ENCODE measurements at regions not wholly inside any gene's neighbourhood (a gene's known extent, or its start where the extent isn't known, plus 50 kb on each side); places are given as distances from the start of the nearest gene placed in this dataset.

DNA sequence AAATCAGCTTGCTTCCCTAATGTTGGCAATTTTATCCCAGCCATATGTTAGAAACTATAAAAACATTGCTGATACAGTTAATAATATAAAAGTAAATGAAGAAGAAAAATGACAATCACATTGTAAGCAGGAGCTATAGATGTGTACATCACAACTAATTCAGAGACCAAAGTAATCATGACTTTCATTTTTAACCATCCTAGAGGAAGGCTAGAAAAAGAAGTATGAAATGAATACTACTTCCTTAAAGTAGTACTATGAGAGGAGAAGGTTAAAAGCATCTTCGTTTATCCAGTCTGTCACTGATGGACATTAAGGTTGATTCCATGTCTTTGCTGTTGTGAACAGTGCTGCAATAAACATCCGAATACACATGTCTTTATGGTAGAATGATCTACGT is 135.5 kb downstream of the IRS2 start:
- TF ChIP-seq, protein P1, sequence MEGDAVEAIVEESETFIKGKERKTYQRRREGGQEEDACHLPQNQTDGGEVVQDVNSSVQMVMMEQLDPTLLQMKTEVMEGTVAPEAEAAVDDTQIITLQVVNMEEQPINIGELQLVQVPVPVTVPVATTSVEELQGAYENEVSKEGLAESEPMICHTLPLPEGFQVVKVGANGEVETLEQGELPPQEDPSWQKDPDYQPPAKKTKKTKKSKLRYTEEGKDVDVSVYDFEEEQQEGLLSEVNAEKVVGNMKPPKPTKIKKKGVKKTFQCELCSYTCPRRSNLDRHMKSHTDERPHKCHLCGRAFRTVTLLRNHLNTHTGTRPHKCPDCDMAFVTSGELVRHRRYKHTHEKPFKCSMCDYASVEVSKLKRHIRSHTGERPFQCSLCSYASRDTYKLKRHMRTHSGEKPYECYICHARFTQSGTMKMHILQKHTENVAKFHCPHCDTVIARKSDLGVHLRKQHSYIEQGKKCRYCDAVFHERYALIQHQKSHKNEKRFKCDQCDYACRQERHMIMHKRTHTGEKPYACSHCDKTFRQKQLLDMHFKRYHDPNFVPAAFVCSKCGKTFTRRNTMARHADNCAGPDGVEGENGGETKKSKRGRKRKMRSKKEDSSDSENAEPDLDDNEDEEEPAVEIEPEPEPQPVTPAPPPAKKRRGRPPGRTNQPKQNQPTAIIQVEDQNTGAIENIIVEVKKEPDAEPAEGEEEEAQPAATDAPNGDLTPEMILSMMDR (IDR thresholded peaks at IDR 0.05): no peak

DNA sequence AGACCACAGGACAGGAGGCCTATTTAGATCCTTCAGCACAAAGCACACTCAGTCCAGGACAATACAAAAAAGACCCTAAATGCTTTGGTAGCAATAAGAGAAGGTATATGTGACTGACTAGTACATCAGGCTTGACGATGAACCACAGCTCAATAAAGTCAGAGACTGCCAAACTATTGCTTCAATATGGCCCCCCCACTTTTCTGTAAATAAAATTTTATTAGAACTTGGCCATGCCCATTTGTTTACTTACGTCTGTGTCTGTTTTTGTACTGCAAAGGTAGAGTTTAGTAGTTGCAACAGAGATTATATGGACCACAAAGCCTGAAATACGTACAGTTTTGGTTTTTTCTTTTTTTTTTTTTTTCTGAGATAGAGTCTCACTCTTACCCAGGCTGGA is 136.7 kb downstream of the IRS2 start:
- Histone ChIP-seq H3K27me3 (no peaks in the 10 kb centered on the region), H3K36me3 (no peaks in the 10 kb centered on the region), H3K4me1 (ENCODE audit: control insufficient read depth in 1 of 2, insufficient read depth in 1 of 2, low read depth in 1 of 2, low read length in 1 of 2) (peaks cover 49 to 69% of the 10 kb centered on the region in 2 experiments), H3K4me3 (ENCODE audit: low read depth in 1 of 2, low read length in 1 of 2) (no peak overlapping the region), H3K27ac (peak overlapping the region; percentile 95), H3K9me3 (no peaks in the 10 kb centered on the region)
- TF ChIP-seq, protein P1 (IDR thresholded peaks at IDR 0.05): no peak

More for the DNA sequence above, 135.5 kb downstream of the IRS2 start:
- Histone ChIP-seq H3K27ac (peak overlapping the region; percentile 95), H3K36me3 (no peaks in the 10 kb centered on the region), H3K4me3 (ENCODE audit: low read depth in 1 of 2, low read length in 1 of 2) (peak overlapping the region in 1 of 2 experiments; percentile 19), H3K4me1 (ENCODE audit: control insufficient read depth in 1 of 2, insufficient read depth in 1 of 2, low read depth in 1 of 2, low read length in 1 of 2) (peaks cover 60 to 76% of the 10 kb centered on the region in 2 experiments), H3K27me3 (no peaks in the 10 kb centered on the region), H3K9me3 (no peaks in the 10 kb centered on the region)

DNA sequence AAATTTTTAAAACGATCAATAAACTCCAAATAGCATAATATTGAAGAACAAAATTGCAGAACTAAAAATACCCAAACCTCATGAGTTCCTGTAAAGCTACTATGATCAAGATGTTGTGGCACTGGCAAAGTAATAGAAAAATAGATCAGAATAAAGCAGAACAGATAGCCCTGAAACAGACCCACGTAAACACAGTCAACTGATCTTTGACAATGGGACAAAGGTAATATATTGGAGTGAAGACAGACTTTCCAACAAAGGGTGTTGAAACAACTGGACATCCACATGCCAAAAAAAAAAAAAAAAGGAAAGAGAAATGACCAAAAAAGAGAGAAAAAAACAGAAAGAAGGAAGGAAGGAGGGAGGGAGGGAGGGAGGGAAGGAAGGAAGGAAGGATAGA is 138.7 kb downstream of the IRS2 start:
- no peaks in the 10 kb centered on the region for H3K9me3 ChIP-seq
- no peaks in the 10 kb centered on the region for H3K36me3 ChIP-seq
- H3K27me3 ChIP-seq: no peaks in the 10 kb centered on the region
- H3K4me3 ChIP-seq (ENCODE audit: low read depth in 1 of 2, low read length in 1 of 2): no peak overlapping the region
- H3K27ac ChIP-seq: no peak overlapping the region
- TF ChIP-seq, protein P1 (IDR thresholded peaks at IDR 0.05): no peak
- peaks cover 28 to 48% of the 10 kb centered on the region in 2 experiments for H3K4me1 ChIP-seq (ENCODE audit: control insufficient read depth in 1 of 2, insufficient read depth in 1 of 2, low read depth in 1 of 2, low read length in 1 of 2)

DNA sequence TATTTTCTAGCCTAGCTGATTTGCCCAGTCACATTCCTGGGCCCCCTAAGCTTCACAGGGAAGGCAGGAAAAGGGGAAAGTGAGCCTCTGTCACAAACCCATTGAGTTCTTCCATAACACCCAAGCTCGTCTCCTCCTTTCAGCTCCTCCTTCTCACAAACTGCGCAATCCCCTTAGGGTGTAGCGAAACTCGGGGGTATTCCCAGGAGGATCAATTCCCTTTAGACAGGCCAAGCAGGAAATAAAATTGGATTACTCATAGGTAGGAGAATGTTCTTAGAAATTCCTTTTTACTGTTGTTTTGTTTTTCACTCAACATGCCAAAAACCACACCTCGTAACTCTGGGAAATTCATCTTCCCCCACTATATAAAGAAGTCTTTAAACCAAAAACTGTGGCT is 139.3 kb downstream of the IRS2 start:
- H3K27ac ChIP-seq: no peak overlapping the region

DNA sequence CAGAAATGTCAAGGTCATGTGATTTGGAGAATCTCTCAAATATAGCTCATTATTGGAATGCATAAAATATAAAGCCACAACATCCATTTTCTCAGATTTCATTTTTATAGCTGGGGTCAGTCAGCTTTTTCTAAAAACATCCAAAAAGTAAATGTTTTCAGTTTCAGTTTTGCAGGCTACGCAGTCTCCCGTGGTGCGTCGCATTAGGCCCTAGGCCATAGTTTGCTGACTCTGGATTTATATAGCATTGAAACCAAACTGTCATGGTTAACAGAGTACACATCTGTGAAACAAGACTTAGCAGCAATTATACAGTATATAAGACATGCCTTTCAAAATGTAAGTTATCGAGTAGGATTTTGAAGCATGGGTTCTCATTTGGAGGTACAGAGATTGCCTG is 140.0 kb downstream of the IRS2 start:
- Histone ChIP-seq H3K9me3 (no peaks in the 10 kb centered on the region), H3K36me3 (no peaks in the 10 kb centered on the region), H3K4me3 (ENCODE audit: low read depth in 1 of 2, low read length in 1 of 2) (no peak overlapping the region), H3K27me3 (no peaks in the 10 kb centered on the region), H3K27ac (peak overlapping the region; percentile 64), H3K4me1 (ENCODE audit: control insufficient read depth in 1 of 2, insufficient read depth in 1 of 2, low read depth in 1 of 2, low read length in 1 of 2) (peaks cover 16 to 36% of the 10 kb centered on the region in 2 experiments)
- TF ChIP-seq, protein P1 (IDR thresholded peaks at IDR 0.05): no peak

More for the DNA sequence above, 139.3 kb downstream of the IRS2 start:
- Histone ChIP-seq H3K4me1 (ENCODE audit: control insufficient read depth in 1 of 2, insufficient read depth in 1 of 2, low read depth in 1 of 2, low read length in 1 of 2) (peaks cover 22 to 42% of the 10 kb centered on the region in 2 experiments), H3K36me3 (no peaks in the 10 kb centered on the region), H3K27me3 (no peaks in the 10 kb centered on the region), H3K9me3 (no peaks in the 10 kb centered on the region), H3K4me3 (ENCODE audit: low read depth in 1 of 2, low read length in 1 of 2) (no peak overlapping the region)
- TF ChIP-seq, protein P1 (IDR thresholded peaks at IDR 0.05): no peak

DNA sequence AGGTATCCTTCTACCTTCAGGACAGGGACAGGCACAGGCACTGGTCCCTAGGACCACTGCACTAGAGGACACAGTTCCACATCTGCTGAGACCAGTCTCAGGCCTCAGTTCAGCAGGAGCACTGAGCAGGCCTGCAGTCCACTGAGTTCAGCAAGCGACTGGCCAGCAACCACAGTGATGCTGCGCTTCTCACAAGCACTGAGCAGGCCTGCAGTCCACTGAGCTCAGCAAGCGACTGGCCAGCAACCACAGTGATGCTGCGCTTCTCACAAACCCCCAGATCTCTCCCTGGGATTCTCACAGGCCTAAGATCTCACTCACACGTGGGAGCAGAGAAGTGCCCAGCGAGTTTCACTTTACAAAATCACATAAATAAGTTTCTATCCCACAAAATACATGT is 140.6 kb downstream of the IRS2 start:
- Histone ChIP-seq H3K36me3 (no peaks in the 10 kb centered on the region), H3K27me3 (no peaks in the 10 kb centered on the region), H3K4me3 (ENCODE audit: low read depth in 1 of 2, low read length in 1 of 2) (no peak overlapping the region), H3K27ac (peak overlapping the region; percentile 64), H3K4me1 (ENCODE audit: control insufficient read depth in 1 of 2, insufficient read depth in 1 of 2, low read depth in 1 of 2, low read length in 1 of 2) (peaks cover 10 to 30% of the 10 kb centered on the region in 2 experiments), H3K9me3 (no peaks in the 10 kb centered on the region)
- TF ChIP-seq, protein P1 (IDR thresholded peaks at IDR 0.05): no peak

Measured in neutrophil (primary cell).